ENCODE measurements at regions not wholly inside any gene's neighbourhood (a gene's known extent, or its start where the extent isn't known, plus 50 kb on each side); places are given as distances from the start of the nearest gene placed in this dataset.

DNA sequence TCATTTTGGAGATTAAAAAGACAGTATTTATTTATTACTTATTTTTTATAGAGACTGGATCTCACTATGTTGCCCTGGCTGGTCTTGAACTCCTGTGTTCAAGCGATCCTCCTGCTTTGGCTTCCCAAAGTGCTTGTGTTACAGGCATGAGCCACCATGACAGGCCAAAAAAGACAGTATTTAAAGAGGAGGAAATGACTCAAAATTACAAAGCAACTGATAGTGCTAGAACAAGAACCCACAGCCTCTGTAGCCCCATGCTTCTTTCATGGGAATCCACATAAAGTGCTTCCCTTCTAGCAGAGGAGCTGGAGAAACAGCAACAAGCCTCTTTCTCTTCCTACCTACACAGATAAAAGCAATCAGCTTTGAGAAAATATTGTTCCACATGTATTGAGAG is 230.7 kb upstream of the PODXL start:
- TF ChIP-seq, protein P1, sequence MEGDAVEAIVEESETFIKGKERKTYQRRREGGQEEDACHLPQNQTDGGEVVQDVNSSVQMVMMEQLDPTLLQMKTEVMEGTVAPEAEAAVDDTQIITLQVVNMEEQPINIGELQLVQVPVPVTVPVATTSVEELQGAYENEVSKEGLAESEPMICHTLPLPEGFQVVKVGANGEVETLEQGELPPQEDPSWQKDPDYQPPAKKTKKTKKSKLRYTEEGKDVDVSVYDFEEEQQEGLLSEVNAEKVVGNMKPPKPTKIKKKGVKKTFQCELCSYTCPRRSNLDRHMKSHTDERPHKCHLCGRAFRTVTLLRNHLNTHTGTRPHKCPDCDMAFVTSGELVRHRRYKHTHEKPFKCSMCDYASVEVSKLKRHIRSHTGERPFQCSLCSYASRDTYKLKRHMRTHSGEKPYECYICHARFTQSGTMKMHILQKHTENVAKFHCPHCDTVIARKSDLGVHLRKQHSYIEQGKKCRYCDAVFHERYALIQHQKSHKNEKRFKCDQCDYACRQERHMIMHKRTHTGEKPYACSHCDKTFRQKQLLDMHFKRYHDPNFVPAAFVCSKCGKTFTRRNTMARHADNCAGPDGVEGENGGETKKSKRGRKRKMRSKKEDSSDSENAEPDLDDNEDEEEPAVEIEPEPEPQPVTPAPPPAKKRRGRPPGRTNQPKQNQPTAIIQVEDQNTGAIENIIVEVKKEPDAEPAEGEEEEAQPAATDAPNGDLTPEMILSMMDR (conservative IDR thresholded peaks at IDR 0.05; ENCODE audit: low read depth, low read length), result no peak
- no peak for TF ChIP-seq EZH2 (IDR thresholded peaks at IDR 0.05; ENCODE audit: borderline replicate concordance, low read depth, low read length, poor library complexity, severe bottlenecking)

Data from A673 (cell line).